NCI-H146 treated with DMSO at 0.1 percent for 48 hours (cell line): ENCODE measurements at regions not wholly inside any gene's neighbourhood (a gene's known extent, or its start where the extent isn't known, plus 50 kb on each side); places are given as distances from the start of the nearest gene placed in this dataset.
"Not testable (repeated sequence)": the region's sequence is repeated elsewhere in the genome, so short reads cannot be mapped to it uniquely, and the experiment has no call there.

Source experiments
- DNase-seq: peaks from one replicate; lab custom pipeline; 2025; ENCODE audit not compliant: unreplicated experiment; lab: John Stamatoyannopoulos, UW

GRCh38 chr16:14384745-14385144 lies 245.3 kb downstream of the PARN start:
- no peak for DNase-seq

- DNase-seq, result not testable (repeated sequence)
Observed at GRCh38 chr16:14383844-14384243, 246.2 kb downstream of the PARN start.

- DNase-seq, result no peak
Observed at GRCh38 chr16:14378689-14379467, 251.2 kb downstream of the PARN start.

GRCh38 chr16:14378131-14378551 lies 251.9 kb downstream of the PARN start:
- peak; percentile 76 for DNase-seq

GRCh38 chr16:14377326-14377725 lies 252.7 kb downstream of the PARN start:
- DNase-seq, result no peak

- DNase-seq, result no peak
Observed at GRCh38 chr16:14375132-14375491, 254.9 kb downstream of the PARN start.

- no peak for DNase-seq
Observed at GRCh38 chr16:14374451-14375131, 255.5 kb downstream of the PARN start.

- DNase-seq, result no peak
Observed at GRCh38 chr16:14373896-14374295, 256.2 kb downstream of the PARN start.

GRCh38 chr16:14373406-14373805 lies 256.7 kb downstream of the PARN start:
- no peak for DNase-seq

- no peak for DNase-seq
Observed at GRCh38 chr16:14372471-14372870, 257.6 kb downstream of the PARN start.

GRCh38 chr16:14371778-14372431 lies 258.2 kb downstream of the PARN start:
- no peak for DNase-seq

- no peak for DNase-seq
Observed at GRCh38 chr16:14370736-14371234, 259.3 kb downstream of the PARN start.

GRCh38 chr16:14369734-14370598 lies 260.1 kb downstream of the PARN start:
- DNase-seq, result no peak

- DNase-seq, result no peak
Observed at GRCh38 chr16:14368399-14368798, 261.7 kb downstream of the PARN start.

GRCh38 chr16:14366974-14367707 lies 262.9 kb downstream of the PARN start:
- DNase-seq, result no peak

- no peak for DNase-seq
Observed at GRCh38 chr16:14366447-14366846, 263.6 kb downstream of the PARN start.

GRCh38 chr16:14365200-14365851 lies 264.7 kb downstream of the PARN start:
- DNase-seq, result no peak

- no peak for DNase-seq
Observed at GRCh38 chr16:14364386-14365199, 265.5 kb downstream of the PARN start.

- no peak for DNase-seq
Observed at GRCh38 chr16:14364112-14364385, 266.0 kb downstream of the PARN start.
